Fibroblast of lung (primary cell): ENCODE measurements at regions not wholly inside any gene's neighbourhood (a gene's known extent, or its start where the extent isn't known, plus 50 kb on each side); places are given as distances from the start of the nearest gene placed in this dataset.

Experiments used
- DNase-seq, 2 donors: peaks; one replicate each; pipeline versions ENCODE4 v3.0.0 to v3.0.0-alpha.2; 2010; ENCODE audit warnings: low read depth in 2 of 2
- H2AFZ ChIP-seq: 2 replicates; pipeline ENCODE4 v1.5.1; 2012; ENCODE audit warnings: low read length, control low read depth, inconsistent platforms
- H3K27ac ChIP-seq: 2 replicates; pipeline ENCODE4 v1.5.1; 2011; ENCODE audit warnings: low read length, control low read depth; ENCODE audit not compliant: insufficient read depth
- H3K27me3 ChIP-seq: 2 replicates; pipeline ENCODE4 v1.5.1; 2011; ENCODE audit warnings: mild to moderate bottlenecking, low read length; ENCODE audit not compliant: control insufficient read depth, insufficient read depth
- H3K36me3 ChIP-seq: 2 replicates; pipeline ENCODE4 v1.5.1; 2011; ENCODE audit warnings: low read length; ENCODE audit not compliant: control insufficient read depth, insufficient read depth
- H3K4me1 ChIP-seq: 2 replicates; pipeline ENCODE4 v1.5.1; 2011; ENCODE audit warnings: low read length; ENCODE audit not compliant: control insufficient read depth, insufficient read depth; ENCODE audit errors: extremely low read depth
- H3K4me2 ChIP-seq: 2 replicates; pipeline ENCODE4 v1.5.1; 2011; ENCODE audit warnings: low read length, control low read depth; ENCODE audit not compliant: insufficient read depth; ENCODE audit errors: extremely low read depth
- H3K4me3 ChIP-seq, 4 experiments: fragments of 200-600 bp in 1 of 4; sonication (generic) in 1 of 4; replicated peaks in 1 of 4; 2 replicates each; pipeline ENCODE4 v1.5.1; 2011 to 2016; ENCODE audit warnings: low read length in 4 of 4, low read depth in 3 of 4, mild to moderate bottlenecking in 3 of 4, control low read depth in 2 of 4, inconsistent platforms in 1 of 4, mixed read lengths in 1 of 4; ENCODE audit not compliant: insufficient read depth in 1 of 4; ENCODE audit errors: control extremely low read depth in 1 of 4
- H3K79me2 ChIP-seq: 2 replicates; pipeline ENCODE4 v1.5.1; 2012; ENCODE audit warnings: mild to moderate bottlenecking, low read length, inconsistent platforms; ENCODE audit not compliant: control insufficient read depth, insufficient read depth
- H3K9ac ChIP-seq: 2 replicates; pipeline ENCODE4 v1.5.1; 2011; ENCODE audit warnings: mild to moderate bottlenecking, low read length, control low read depth; ENCODE audit not compliant: insufficient read depth
- H3K9me3 ChIP-seq: 2 replicates; pipeline ENCODE4 v1.5.1; 2012; ENCODE audit warnings: low read depth, low read length; ENCODE audit not compliant: control insufficient read depth, insufficient read depth
- H4K20me1 ChIP-seq: 2 replicates; pipeline ENCODE4 v1.5.1; 2011; ENCODE audit warnings: low read length; ENCODE audit not compliant: control insufficient read depth, insufficient read depth; ENCODE audit errors: extremely low read depth
- EZH2 ChIP-seq: IDR thresholded peaks from 2 replicates; pipeline ENCODE4 v1.5.1; 2012; ENCODE audit warnings: low read length, control low read depth, mild to moderate bottlenecking; ENCODE audit errors: missing control alignments
- TF ChIP-seq, protein P1 (sequence below), 2 donors: IDR thresholded peaks in 1 of 2; conservative IDR thresholded peaks in 1 of 2; 1 replicate in 1 of 2; 2 replicates in 1 of 2; pipeline ENCODE4 v1.5.1; 2011 to 2012; ENCODE audit warnings: low read length in 2 of 2, control low read depth in 1 of 2, inconsistent platforms in 1 of 2, low read depth in 1 of 2, mild to moderate bottlenecking in 1 of 2

DNA sequence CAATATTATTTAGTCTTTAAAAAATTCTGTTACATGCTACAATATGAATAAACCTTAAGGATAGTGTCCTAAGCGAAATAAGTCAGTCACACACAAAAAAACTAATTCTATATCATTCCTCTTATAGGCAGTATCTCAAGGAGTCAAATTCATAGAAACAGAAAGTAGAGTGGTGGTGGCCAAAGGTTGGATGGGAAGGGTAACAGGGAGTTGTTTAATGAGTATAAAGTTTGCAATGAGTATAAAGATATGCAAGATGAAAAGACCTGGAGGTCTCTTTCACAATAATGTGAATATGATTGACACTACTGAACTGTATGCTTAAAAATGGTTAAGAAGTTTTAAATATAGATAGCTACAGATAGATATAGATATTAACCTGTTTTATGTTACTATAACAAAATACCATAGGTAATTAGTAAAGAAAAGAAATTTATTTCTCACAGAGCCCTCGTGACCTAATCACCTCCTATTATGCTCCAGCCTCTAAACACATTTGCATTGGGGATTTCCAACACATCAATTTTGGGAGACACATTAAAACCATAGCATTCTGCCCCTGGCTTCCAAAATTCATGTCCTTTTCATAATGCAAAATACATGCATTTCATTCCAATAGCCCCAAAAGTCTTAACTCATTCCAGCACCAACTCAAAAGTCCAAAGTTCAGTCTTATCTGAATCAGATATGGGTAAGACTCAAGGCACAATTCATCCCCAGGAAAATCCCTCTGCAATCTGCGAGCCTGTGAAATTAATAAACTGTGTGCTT, 93.6 kb downstream of the ATPSCKMT start:
- H3K36me3 ChIP-seq, result no peaks in the 10 kb centered on the region
- H3K4me2 ChIP-seq, result no peak overlapping the region
- H3K4me1 ChIP-seq, result no peaks in the 10 kb centered on the region
- H3K27ac ChIP-seq, result no peak overlapping the region
- no peak overlapping the region for H3K9ac ChIP-seq
- no peak overlapping the region for H3K4me3 ChIP-seq
- no peaks in the 10 kb centered on the region for H3K27me3 ChIP-seq
- no peak for TF ChIP-seq EZH2
- TF ChIP-seq, protein P1, sequence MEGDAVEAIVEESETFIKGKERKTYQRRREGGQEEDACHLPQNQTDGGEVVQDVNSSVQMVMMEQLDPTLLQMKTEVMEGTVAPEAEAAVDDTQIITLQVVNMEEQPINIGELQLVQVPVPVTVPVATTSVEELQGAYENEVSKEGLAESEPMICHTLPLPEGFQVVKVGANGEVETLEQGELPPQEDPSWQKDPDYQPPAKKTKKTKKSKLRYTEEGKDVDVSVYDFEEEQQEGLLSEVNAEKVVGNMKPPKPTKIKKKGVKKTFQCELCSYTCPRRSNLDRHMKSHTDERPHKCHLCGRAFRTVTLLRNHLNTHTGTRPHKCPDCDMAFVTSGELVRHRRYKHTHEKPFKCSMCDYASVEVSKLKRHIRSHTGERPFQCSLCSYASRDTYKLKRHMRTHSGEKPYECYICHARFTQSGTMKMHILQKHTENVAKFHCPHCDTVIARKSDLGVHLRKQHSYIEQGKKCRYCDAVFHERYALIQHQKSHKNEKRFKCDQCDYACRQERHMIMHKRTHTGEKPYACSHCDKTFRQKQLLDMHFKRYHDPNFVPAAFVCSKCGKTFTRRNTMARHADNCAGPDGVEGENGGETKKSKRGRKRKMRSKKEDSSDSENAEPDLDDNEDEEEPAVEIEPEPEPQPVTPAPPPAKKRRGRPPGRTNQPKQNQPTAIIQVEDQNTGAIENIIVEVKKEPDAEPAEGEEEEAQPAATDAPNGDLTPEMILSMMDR (conservative IDR thresholded peaks at IDR 0.05 in 1 of 2, IDR thresholded peaks at IDR 0.05 in 1 of 2; ENCODE audit: low read depth in 1 of 2, low read length in 2 of 2), result no peak
- H2AFZ ChIP-seq, result no peak overlapping the region
- no peaks in the 10 kb centered on the region for H3K79me2 ChIP-seq
- no peaks in the 10 kb centered on the region for H4K20me1 ChIP-seq
- no peaks in the 10 kb centered on the region for H3K9me3 ChIP-seq
- no peak for DNase-seq

DNA sequence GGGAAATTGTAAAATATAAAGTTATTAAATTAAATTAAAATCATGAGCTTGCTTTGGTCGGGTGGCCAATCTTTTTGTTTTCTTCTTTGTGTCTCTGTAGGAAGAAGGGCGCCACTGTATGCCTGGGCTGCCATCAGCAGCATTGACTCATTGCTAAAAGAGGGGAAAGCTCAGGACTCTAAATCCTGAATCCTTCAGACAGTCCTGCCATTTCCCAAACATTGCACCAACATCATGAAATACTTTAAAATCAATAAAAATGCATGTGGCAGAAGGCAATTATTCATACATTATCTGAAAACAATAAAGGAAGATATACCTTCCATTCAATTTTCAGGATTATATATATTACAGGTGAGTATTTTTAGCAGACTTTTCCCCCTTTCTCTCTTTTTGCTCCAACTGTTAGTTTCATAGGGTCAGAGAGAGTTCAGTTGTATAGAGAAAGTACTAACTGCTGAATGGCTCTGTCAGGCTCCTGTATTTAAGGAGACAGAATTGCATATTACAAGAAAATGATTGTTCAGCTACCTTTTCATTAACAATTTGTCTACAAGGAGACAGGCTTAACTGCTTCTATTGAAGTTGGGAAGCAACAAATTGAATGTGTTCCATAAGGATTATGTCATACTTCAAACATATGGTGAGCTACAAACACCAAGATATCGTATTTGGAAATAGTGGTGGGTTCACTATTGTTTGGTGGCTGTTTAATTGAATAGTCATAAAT, 95.7 kb downstream of the ATPSCKMT start:
- Histone ChIP-seq H3K27me3 (no peaks in the 10 kb centered on the region), H3K9ac (no peak overlapping the region), H4K20me1 (no peaks in the 10 kb centered on the region), H3K4me3 (no peak overlapping the region), H3K79me2 (no peaks in the 10 kb centered on the region), H3K9me3 (no peaks in the 10 kb centered on the region), H3K36me3 (no peaks in the 10 kb centered on the region), H3K4me2 (no peak overlapping the region), H2AFZ (no peak overlapping the region), H3K4me1 (no peaks in the 10 kb centered on the region), H3K27ac (no peak overlapping the region)
- DNase-seq, result no peak
- TF ChIP-seq EZH2, result no peak
- TF ChIP-seq, protein P1 (conservative IDR thresholded peaks at IDR 0.05 in 1 of 2, IDR thresholded peaks at IDR 0.05 in 1 of 2; ENCODE audit: low read depth in 1 of 2, low read length in 2 of 2), result no peak

DNA sequence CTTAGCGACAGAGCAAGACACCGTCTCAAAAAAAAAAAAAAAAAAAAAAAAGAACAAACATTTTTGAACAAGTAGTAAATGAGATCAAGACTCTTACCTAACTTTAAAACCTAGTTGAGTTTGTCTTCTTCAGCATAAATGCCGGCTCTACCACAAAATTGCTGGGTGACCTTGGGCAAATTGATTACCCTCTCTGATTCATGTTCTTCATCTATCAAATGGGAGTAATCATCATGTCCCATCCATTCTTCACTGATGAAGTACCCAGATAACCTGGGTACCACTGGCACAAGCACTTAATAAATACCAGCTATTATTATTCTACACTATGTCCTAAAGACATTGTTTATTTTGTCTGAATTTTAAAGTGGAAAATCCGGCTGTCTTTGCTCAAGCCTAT, 96.3 kb downstream of the ATPSCKMT start:
- no peak for DNase-seq
- Histone ChIP-seq H3K4me2 (no peak overlapping the region), H3K4me1 (no peaks in the 10 kb centered on the region), H2AFZ (no peak overlapping the region), H3K4me3 (no peak overlapping the region), H3K9ac (no peak overlapping the region), H3K36me3 (no peaks in the 10 kb centered on the region), H3K9me3 (no peaks in the 10 kb centered on the region), H3K27me3 (no peaks in the 10 kb centered on the region), H3K27ac (no peak overlapping the region), H4K20me1 (no peaks in the 10 kb centered on the region), H3K79me2 (no peaks in the 10 kb centered on the region)
- TF ChIP-seq EZH2, result no peak
- TF ChIP-seq, protein P1 (conservative IDR thresholded peaks at IDR 0.05 in 1 of 2, IDR thresholded peaks at IDR 0.05 in 1 of 2; ENCODE audit: low read depth in 1 of 2, low read length in 2 of 2), result no peak
